Stimulated activated CD8-positive, alpha-beta memory T cell treated with anti-CD3 and anti-CD28 coated beads, Interleukin-4, amount 100 ng/mL, for 24 hours (primary cell): ENCODE measurements at regions not wholly inside any gene's neighbourhood (a gene's known extent, or its start where the extent isn't known, plus 50 kb on each side); places are given as distances from the start of the nearest gene placed in this dataset.
A peak's percentile ranks its signal among the peaks of the same experiment; 100 is the strongest.
"Not testable (repeated sequence)": the region's sequence is repeated elsewhere in the genome, so short reads cannot be mapped to it uniquely, and the experiment has no call there.

Source experiments
- DNase-seq: peaks from one replicate; pipeline ENCODE4 v3.0.0-alpha.2; 2020; ENCODE audit warnings: low read depth

DNA sequence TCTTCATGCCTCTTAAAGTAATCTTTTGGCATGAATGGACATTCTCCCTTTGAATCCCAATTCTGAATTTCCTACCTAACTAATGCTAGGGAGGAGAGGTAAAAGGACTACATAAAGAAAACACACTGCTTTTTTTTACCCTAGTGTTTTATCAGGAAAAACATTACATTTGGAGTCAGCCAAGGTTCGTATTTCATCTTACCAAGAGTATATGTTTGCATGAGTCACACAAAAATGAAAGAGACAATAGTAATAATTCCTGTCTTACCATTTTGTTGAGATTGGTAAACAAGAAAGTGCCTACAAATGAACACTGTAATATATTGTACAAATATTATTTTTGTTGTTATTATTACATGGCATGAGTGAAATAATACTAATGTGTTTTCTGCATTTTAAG, 112.9 kb upstream of the WARS2 start:
- no peak for DNase-seq

DNA sequence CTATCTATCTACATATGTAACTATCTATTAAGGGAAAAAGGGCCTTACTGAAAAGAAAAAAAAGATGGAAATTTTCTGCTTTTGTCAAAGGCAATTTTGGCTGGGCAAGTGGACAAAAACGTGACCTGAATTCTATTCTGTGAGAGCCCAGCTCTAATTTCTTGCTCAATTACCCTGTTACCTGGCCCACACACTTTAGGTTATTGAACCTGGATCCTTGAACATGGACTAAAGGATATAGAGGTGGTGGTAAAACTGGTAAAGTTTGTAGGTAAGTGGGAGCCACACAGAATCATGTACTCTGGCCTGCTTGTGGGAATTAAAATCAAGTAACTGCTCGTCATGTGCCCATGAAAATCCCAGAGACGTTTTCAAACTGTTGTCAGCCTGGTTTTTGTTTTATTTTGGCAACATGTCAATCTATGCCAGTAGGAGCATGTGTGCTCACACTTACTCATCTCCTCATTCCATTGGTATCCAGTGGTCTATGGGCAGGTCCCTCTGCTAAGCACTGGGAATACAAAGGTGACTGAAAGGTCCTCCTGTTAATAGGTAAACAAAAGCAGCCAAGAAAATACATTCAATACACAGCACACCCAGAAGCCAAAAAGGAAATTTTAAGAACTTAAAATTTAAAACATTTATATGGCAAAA, 113.7 kb upstream of the WARS2 start:
- no peak for DNase-seq

DNA sequence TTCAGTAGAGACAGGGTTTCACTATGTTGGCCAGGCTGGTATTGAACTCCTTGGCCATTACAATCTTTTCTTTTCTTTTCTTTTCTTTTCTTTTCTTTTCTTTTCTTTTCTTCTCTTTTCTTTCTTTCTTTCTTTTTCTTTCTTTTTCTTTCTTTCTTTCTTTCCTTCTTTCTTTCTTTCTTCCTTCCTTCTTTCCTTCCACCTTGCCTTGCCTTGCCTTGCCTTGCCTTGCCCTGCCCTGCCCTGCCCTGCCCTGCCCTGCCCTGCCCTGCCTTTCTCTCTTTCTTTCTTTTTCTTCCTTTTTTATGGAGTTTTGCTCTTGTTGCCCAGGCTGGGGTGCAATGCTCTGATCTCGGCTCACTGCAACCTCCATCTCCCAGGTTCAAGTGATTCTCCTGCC, 112.5 kb upstream of the HAO2 start:
- not testable (repeated sequence) for DNase-seq

DNA sequence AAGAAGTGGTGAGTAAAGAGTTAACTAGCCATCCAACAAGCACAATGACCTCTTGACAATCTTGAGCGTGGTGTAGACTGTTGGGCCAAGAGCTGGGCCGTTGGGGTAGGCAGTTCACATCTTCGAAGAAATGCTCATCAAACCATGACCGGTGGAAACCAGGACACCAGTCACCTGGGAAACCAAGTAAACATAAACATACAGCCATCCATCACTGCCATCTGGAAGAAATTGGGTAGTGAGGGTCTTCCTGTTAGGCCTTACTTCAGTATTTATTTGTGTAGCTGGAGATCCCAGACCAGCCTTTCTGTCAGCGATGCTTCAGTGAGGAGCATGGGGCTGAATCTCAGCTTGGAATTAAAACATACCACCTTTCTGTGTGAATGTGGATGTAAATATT, 108.1 kb upstream of the HAO2 start:
- DNase-seq, result no peak

DNA sequence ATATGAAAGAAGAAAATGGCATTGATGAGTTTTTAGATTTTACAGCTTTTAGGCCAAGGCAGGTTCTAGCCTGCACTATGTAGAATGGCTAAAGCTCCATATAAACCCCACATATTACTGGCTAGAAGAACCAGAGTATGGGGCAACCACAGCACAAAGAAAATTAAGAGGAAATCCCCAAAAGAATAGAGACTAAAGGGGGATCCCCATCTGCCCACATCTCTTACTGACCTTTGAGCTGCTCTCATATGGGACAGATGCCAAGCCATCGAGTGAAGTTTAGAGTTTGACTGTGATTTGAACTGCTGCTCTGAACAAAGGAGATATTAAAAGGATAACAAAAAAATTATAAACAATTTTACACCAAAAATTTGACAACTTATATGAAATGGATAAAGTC, 102.2 kb upstream of the HAO2 start:
- DNase-seq, result no peak

DNA sequence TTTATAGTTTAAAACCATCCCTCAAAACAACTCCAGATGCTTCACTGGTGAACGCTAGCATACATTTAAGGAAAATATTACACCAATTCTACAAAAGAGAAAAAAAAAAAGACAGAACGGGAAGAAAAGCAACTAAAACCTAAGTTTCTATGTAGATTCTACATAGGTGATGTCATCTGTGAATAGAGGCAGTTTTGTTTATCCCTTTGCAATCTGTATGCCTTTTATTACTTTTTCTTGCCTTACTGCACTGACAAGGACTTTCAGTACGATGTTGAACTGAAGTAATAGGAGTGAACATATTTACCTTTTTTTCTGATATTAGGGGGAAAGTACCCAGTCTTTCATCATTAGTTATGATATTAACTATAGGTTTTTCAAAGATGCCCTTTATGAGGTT, 101.7 kb upstream of the HAO2 start:
- DNase-seq, result no peak

DNA sequence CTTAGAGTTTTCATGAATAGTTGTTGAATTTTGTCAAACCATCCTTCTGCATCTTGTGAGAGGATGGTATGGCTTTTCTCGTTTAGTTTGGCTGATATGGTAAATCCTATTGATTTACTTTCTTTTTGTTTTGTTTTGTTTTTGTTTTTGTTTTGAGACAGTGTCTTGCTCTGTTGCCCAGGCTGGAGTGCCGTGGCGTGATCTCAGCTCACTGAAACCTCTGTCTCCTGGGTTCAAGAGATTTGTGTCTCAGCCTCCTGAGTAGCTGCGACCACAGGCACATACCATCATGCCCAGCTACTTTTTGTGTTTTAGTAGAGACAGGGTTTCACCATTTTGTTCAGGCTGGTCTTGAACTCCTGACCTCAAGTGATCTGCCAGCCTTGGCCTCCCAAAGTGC, 101.3 kb upstream of the HAO2 start:
- DNase-seq, result not testable (repeated sequence)

DNA sequence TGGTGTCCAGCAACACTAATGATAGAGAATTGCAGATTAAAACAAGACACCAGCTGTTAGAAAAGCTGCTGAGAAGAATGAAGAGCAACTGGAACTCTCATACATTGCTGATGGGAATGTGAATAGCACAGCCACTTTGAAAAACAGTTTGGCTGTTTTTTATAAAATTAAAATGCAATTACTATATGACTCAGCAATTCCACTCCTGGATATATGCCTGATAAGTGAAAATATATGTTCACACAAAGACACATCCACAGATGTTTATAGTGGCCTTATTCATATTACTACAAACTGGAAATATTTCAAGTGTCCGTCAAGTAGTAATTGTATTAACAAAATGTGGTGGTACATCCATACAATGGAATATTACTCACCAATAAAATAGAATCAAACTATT, 99.7 kb upstream of the HAO2 start:
- DNase-seq, result no peak

DNA sequence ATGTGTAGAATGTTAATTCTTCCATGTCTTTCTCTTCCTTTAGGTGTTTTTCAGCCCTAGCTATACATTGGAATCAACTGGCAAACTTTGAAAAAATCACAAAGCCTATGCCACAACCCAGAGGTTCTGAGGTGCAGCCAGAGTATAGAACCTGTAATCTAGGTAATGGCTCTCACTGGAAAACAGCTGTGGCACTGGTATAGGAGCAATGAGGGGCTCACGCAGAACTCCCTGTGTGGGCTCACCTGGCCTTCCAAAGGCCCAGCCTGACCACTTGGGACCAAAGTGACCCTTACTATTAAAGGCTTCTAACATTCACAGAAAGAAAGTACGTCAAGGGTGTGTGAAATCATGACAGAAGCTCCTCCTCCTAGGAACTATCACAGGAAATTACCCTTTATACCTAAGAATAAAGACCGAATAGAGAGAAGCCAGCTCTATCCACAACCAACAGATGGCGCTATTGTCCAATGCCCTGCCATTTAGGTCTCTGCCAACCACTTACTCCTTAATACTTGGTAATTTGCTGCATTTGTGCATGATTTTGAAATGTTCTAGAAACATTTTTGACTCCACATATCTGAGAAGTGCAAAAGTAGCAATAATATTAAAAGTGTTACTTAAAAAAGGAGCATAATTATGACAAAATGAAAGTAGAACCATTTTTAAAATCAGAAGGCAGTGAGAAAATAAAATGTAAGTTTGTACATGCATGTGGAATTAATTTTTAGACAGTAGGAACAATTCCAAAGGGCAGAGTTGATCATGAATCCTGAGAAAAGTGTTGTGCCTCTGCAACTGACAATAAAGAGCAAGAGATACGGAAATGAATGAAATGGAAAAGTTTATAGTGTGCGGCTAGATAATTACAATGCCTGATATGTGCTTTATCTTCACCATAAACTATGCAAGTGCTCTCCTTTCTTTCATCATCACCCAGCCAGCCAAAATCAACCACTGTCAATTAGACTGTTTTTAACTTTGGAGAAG, 93.1 kb upstream of the HAO2 start:
- DNase-seq, result peak; percentile 3

DNA sequence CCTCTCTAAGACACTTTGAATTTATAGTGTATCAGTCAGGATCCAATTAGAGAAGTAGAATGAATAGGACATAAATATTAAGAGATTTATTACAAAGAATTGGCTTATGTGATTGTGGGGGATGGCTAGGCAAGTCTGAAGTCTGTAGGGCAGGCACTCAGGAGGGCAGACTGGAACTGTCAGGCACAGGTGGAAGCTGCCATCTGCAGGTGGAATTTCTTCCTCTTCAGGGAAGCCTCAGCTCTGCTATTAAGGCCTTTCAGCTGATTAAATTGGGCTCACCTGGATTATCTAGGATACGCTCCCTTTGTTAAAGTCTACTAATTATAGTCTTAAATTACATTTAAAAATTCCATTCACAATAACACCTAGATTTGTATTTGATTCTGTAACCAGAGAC, 92.0 kb upstream of the HAO2 start:
- no peak for DNase-seq

DNA sequence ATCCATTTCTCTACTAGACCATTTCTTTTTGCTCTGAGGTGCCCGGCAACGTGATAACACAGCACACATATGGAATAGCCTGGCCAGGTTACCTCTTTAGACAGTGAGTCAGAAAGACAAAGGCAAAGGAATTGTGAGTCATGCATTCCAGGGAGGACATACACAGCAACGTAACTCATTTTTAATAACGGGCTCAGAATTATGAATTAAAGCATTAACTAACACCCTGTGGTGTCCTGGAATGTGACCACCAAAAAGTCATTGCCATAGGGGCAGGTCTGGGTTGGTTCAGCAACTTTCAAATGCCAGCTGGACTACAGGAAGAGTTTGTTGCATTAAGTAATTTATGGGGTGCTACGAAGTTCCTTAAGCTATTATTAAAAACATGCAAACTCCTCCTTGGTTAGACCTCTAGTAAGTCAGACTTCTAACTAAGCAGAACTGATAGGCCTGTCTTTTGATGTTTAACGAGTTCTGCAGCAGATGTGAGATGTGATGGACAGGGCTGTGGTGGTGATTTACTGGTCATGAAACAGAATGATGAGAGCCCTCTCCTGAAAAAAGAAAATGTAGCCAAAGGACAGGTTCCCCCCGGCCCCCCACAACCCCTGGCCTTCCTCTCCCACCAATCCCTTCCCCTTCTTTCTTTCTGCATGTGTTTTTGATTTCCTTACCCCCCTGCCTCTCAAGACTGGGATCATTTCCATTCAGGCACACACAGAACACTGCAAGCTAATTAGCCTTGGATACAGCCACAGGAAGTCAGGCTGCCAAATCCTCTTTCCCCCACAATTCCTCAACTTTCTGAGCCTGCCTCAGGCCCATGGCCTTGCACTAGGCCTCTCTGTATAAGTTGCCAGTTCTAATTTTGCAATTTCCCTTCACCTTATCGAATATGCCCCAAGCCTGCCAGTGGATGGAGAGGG, 88.9 kb upstream of the HAO2 start:
- no peak for DNase-seq

DNA sequence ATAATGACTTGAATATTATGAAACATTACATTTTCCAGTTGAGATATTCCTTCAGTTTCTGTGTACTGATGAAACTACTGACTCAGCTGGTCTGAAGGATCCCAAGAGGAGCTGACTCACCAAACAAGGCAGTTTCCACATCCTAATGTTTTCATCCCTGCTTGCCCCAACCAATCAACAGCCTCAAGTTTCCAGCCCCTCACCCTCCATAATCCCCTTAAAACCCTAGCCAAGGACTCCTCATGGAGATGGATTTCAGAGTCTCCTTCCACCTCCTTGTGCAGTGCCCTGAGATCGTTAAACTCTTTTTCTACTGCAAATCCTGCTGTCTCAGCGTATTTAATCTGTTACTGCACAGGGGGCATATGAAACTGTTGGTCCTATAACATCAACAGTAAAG, 83.1 kb upstream of the HAO2 start:
- no peak for DNase-seq

DNA sequence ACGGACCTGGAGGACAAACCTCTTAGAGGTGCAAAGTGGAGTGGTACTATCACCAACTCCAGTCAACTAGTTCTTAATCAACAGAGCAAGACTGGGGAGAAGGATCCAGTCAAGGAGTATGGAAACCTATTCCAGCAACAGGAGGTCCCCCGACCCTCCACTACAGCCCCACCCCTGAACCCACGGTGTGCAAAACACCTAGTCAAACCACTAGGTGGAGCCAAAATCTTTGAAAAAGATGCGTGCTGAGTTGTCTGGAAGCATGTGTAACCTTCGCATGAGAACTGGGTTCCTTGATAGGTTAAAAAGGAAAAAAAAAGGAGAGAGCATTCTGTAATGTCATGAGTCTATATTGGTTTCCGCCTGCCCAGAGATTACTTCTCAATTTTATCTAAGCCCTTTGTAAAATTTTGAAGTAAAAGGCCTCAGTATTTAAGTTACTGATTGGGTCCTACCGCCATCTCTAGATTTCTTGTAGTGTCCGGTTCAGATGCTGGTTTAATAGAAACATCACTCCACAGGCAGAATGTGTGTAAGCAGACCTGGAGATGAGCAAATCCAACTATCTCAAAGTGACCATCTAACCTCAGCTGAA, 81.9 kb upstream of the HAO2 start:
- no peak for DNase-seq

DNA sequence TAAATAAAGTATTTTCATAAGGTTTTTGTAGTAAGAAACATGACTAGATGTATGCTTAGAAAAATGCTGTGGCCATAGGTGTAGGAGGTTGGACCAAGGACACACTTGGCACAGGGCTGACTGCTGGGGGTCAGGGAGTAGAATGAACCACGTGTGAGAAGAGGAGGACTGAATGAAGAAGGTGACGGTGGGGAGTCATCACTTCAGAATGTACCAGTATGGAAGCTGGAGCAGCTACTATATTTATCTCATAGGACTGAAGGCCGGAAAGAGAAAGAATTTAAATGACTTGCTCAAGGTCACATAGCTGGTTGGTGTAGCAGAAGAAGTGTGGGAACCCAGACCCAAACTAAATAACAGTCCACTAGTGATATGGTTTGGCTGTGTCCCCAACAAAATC, 79.8 kb upstream of the HAO2 start:
- no peak for DNase-seq

DNA sequence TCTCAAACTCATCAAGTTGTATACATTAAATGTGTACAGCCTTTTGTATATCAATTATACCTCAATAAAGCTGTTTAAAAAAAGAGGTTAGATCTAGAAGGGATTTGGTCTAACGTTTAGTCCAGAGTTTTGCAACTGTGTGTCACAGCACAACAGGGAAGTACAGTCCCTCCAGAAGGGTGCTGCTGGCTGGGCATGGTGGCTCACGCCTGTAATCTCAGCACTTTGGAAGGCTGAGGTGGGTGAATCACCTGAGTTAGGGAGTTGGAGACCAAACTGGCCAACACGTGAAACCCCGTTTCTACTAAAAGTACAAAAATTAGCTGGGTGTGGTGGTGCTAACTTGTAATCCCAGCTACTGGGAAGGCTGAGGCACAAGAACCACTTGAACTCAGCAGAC, 78.3 kb upstream of the HAO2 start:
- DNase-seq, result no peak

DNA sequence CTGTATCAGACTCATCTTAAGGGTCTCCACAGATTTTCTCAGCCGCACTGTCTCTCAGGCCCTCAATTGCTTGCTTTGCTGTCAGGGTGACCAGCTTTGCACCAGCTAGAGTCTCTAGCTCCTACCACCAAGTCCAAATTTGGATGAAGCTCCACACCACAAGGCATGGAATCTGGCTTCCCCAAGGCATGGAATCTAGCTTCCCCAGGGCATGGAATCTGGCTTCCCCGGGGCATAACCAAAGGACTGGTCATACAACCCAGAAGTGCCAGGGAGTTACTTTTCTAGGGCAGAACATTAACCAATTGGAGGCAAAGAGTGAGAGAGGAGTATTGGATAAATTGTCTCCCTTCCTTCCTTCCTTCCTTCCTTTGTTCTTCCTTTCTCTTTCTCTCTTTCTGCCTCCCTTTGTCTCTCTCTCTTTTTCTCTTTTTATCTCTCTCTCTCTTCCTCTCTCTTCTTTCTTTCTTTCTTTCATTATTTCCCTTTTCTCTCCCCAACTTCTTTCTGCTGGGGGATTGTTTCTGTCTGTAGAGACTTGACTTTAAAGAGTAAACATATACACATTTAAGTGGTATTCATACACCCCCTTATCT, 76.9 kb upstream of the HAO2 start:
- no peak for DNase-seq

DNA sequence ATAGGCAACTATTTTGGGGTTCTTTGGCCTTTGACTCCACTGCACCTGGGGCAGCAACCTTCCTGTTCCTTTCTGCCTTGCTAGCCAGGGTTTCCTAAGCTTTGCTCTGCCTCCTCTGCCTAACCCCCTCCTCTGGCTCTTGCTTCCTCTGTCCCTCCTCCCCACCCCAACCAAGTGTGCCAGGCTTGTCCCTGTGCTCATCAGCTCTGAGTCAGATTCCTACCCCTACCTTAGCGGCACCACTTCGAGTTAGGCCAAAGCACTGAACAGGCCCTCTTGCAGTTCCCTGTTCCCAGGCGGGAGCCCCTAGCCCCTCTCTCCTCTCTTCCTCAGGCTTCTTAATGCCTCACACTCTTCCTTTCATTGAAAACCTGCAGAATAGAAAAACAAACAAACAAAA, 74.8 kb upstream of the HAO2 start:
- no peak for DNase-seq

DNA sequence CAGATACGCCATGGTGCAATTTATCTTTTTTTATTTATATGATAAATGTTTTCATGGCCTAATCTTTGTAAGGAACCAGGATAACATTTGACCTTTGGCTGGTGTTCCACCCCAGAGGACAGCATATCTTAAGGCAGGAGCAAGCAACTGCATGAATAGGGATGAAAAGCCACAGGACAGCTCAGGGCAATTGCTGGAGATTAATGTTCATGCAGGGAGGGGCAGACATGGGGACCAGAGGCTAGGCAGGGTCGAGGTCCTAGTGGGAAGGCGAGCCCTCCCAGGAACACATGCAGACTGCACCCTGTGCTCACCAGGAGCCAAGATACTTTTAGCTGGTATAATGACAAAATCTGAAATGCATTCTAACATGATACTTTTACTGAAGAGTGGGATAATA, 74.4 kb upstream of the HAO2 start:
- DNase-seq, result no peak

DNA sequence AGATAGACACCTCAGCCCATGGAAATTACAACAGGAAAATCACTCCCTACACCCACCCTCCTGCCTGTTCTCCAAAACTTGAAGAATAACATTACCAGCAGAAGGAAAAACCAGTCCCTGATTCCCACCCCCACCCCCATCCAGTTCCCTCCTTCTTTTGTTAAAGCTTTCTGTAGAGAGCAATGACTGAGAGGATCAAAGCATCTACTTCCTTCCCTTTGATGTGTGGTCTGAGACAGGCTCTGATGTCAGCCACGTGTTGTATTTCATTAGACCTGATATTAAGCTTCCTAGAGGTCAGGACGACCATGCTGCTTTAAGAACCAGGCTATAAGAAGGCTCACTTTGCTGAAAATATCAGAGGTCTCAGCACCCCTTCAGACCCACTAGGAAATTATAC, 73.9 kb upstream of the HAO2 start:
- no peak for DNase-seq

DNA sequence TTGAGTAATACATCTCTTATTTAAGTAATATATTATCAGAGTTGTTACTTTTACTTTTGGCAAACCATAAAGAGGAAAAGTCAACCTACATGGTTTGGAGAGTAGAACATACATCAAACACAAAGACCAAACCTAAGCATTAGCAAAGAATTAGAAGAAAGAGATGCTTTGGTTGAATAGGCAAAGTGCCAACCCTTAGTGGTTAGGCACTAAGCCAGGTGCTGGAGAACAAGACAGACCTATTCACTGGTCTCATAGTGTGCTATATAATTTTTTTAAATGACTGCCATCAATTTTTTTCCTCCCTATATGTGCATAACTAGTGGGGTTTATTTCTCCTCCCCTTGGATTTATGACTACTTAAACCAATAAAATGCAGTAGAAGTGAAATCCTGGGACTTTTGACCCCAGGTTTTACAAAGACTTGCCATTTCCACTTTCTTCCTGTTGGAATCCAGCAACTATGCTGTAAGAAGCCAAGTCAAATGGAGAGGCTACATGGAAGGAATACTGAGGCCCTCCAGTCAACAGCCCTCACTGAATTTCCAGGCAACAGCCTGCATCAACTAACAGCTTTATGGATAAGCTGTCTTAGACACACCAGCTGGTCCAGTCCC, 69.8 kb upstream of the HAO2 start:
- no peak for DNase-seq

DNA sequence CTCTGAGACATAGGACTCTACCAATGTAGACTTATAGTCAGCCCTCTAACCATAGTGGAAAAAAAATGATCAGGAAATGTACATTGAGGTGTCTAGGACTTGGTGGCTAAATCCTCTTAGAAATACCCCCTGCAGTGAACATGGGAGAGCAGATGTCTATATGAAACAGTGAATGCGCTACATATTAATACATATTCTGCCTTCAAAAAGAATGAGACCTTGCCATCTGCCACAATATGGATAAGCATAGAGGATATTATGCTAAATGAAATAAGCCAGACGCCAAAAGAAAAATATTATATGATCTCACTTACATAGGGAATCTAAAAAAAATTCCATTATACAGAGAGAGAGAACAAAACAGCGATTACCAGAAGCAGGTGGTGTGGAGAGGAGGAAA, 66.6 kb upstream of the HAO2 start:
- no peak for DNase-seq
